NCI-H1694 (cell line): ENCODE measurements at regions not wholly inside any gene's neighbourhood (a gene's known extent, or its start where the extent isn't known, plus 50 kb on each side); places are given as distances from the start of the nearest gene placed in this dataset.

Source experiments
- DNase-seq: peaks from one replicate; lab custom pipeline; 2025; lab: John Stamatoyannopoulos, UW

GRCh38 chr3:41041462-41041861 lies 157.8 kb upstream of the CTNNB1 start:
- DNase-seq, result no peak

GRCh38 chr3:41041899-41042298 lies 157.4 kb upstream of the CTNNB1 start:
- no peak for DNase-seq

- no peak for DNase-seq
These were observed 154.8 kb upstream of the CTNNB1 start for GRCh38 chr3:41044523-41044922.

GRCh38 chr3:41045491-41045890 lies 153.8 kb upstream of the CTNNB1 start:
- no peak for DNase-seq

- no peak for DNase-seq
These were observed 149.2 kb upstream of the CTNNB1 start for GRCh38 chr3:41050144-41050543.

- DNase-seq, result no peak
These were observed 146.1 kb upstream of the CTNNB1 start for GRCh38 chr3:41053220-41053619.

- DNase-seq, result no peak
These were observed 139.2 kb upstream of the CTNNB1 start for GRCh38 chr3:41060106-41060505.

GRCh38 chr3:41064070-41064469 lies 135.2 kb upstream of the CTNNB1 start:
- DNase-seq, result no peak

- no peak for DNase-seq
These were observed 134.8 kb upstream of the CTNNB1 start for GRCh38 chr3:41064526-41064925.

- DNase-seq, result no peak
These were observed 134.0 kb upstream of the CTNNB1 start for GRCh38 chr3:41065340-41065739.

- DNase-seq, result no peak
These were observed 126.1 kb upstream of the CTNNB1 start for GRCh38 chr3:41073190-41073589.

GRCh38 chr3:41075975-41076374 lies 123.3 kb upstream of the CTNNB1 start:
- no peak for DNase-seq

- DNase-seq, result no peak
These were observed 122.9 kb upstream of the CTNNB1 start for GRCh38 chr3:41076399-41076798.

GRCh38 chr3:41080141-41080540 lies 119.2 kb upstream of the CTNNB1 start:
- no peak for DNase-seq

- DNase-seq, result no peak
These were observed 110.4 kb upstream of the CTNNB1 start for GRCh38 chr3:41088882-41089281.

GRCh38 chr3:41089566-41089965 lies 109.7 kb upstream of the CTNNB1 start:
- no peak for DNase-seq

GRCh38 chr3:41092844-41093243 lies 106.5 kb upstream of the CTNNB1 start:
- no peak for DNase-seq

GRCh38 chr3:41093476-41093875 lies 105.8 kb upstream of the CTNNB1 start:
- no peak for DNase-seq

- no peak for DNase-seq
These were observed 105.0 kb upstream of the CTNNB1 start for GRCh38 chr3:41094351-41094750.

GRCh38 chr3:41095702-41096101 lies 103.6 kb upstream of the CTNNB1 start:
- DNase-seq, result no peak

- no peak for DNase-seq
These were observed 101.3 kb upstream of the CTNNB1 start for GRCh38 chr3:41097896-41098496.

- DNase-seq, result no peak
These were observed 98.1 kb upstream of the CTNNB1 start for GRCh38 chr3:41101231-41101630.

- DNase-seq, result no peak
These were observed 97.2 kb upstream of the CTNNB1 start for GRCh38 chr3:41102053-41102556.

GRCh38 chr3:41102750-41103149 lies 96.6 kb upstream of the CTNNB1 start:
- no peak for DNase-seq
